ENCODE measurements at regions not wholly inside any gene's neighbourhood (a gene's known extent, or its start where the extent isn't known, plus 50 kb on each side); places are given as distances from the start of the nearest gene placed in this dataset.

DNA sequence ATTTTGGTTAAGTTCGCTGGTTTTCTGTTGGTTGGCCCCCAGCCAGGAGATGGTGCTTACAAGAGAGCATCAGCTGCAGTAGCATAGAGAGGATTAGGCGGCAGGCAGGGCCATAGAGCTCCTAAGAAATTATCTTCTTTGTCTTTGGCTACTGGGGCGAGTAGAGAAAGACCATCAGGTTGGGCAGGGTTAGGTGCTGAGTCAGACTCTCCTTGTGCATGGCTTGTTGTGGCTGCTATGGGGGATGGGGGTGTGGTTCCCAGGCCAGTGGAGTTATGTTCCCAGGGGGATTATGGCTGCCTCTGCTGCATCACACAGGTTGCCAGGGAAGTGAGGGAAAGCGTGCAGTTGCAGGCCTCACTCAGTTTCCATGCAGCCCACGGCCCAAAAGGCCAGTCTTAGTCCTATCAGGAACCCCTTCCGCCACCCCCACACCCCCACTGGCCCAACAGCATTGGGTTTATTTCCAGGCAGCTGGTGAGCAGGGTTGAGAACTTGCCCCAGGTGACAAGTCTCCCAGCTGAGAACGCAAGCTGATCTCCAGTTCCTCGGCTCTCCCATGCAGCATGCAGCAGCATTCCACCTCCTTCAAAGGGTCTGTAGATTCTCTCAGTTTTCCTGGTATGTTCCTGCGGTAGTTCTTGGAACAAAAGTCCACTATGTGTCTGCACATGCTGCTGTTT lies 243.7 kb downstream of the UTRN start:
- TF ChIP-seq YY1 (IDR thresholded peaks at IDR 0.05; ENCODE audit: low read depth) (0 out of 2 replicates have a peak, but pooled peaks have one; percentile 69), TCF12 (IDR thresholded peaks at IDR 0.05; ENCODE audit: low read depth) (peak; percentile 20; the same call in 1 of the 2 replicates), NFIC (IDR thresholded peaks at IDR 0.05) (peak; percentile 83), MAX (IDR thresholded peaks at IDR 0.05) (no peak), TAF1 (IDR thresholded peaks at IDR 0.05; ENCODE audit: low read depth) (no peak), CEBPB (IDR thresholded peaks at IDR 0.05) (no peak), EP300 (IDR thresholded peaks at IDR 0.05; ENCODE audit: borderline replicate concordance) (peak; percentile 33; the same call in 1 of the 2 replicates), TEAD4 (IDR thresholded peaks at IDR 0.05) (0 out of 2 replicates have a peak, but pooled peaks have one; percentile 18)
- TF ChIP-seq, protein P1, sequence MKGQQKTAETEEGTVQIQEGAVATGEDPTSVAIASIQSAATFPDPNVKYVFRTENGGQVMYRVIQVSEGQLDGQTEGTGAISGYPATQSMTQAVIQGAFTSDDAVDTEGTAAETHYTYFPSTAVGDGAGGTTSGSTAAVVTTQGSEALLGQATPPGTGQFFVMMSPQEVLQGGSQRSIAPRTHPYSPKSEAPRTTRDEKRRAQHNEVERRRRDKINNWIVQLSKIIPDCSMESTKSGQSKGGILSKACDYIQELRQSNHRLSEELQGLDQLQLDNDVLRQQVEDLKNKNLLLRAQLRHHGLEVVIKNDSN (IDR thresholded peaks at IDR 0.05): no peak

DNA sequence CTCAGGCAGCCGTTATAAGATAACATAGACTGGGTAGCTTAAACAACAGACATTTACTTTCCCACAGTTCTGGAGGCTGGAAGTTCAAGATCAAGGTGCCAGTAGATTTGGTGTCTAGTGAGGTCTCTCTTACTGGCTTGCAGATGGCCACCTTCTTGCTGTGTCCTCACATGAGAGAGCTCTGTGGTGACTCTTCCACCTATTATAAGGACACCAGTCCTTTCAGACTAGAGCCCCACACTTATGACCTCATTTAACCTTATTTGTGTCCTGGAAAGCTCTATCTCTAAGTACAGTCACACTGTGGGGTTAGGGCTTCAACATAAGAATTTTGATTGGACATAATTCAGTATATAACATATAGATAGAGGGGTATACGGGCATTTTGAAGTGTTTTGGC lies 245.0 kb downstream of the UTRN start:
- TF ChIP-seq CREB1 (IDR thresholded peaks at IDR 0.05; ENCODE audit: low read depth) (no peak), MAX (IDR thresholded peaks at IDR 0.05) (no peak), NFIC (IDR thresholded peaks at IDR 0.05) (no peak), EGR1 (IDR thresholded peaks at IDR 0.05) (no peak), TCF12 (IDR thresholded peaks at IDR 0.05; ENCODE audit: low read depth) (no peak), CEBPB (IDR thresholded peaks at IDR 0.05) (no peak), REST (IDR thresholded peaks at IDR 0.05; ENCODE audit: low read depth) (no peak), RAD21 (IDR thresholded peaks at IDR 0.05; ENCODE audit: low read depth) (no peak), TEAD4 (IDR thresholded peaks at IDR 0.05) (no peak), ZBTB7A (IDR thresholded peaks at IDR 0.05; ENCODE audit: low read depth) (no peak), TAF1 (IDR thresholded peaks at IDR 0.05; ENCODE audit: low read depth) (no peak)

GRCh38 chr6:144534180-144534579 lies 249.0 kb downstream of the UTRN start:
- no peak for TF ChIP-seq MAX (IDR thresholded peaks at IDR 0.05)
- no peak for TF ChIP-seq FOXM1 (IDR thresholded peaks at IDR 0.05; ENCODE audit: borderline replicate concordance, low read depth)

- TF ChIP-seq RAD21 (IDR thresholded peaks at IDR 0.05; ENCODE audit: low read depth): no peak
- no peak for TF ChIP-seq FOXM1 (IDR thresholded peaks at IDR 0.05; ENCODE audit: borderline replicate concordance, low read depth)
- no peak for TF ChIP-seq MAX (IDR thresholded peaks at IDR 0.05)
- TF ChIP-seq, protein P1 (IDR thresholded peaks at IDR 0.05): no peak
- TF ChIP-seq TEAD4 (IDR thresholded peaks at IDR 0.05): no peak
- TF ChIP-seq YY1 (IDR thresholded peaks at IDR 0.05; ENCODE audit: low read depth): no peak
- TF ChIP-seq ZBTB7A (IDR thresholded peaks at IDR 0.05; ENCODE audit: low read depth): no peak
- no peak for TF ChIP-seq NFIC (IDR thresholded peaks at IDR 0.05)
- TF ChIP-seq TAF1 (IDR thresholded peaks at IDR 0.05; ENCODE audit: low read depth): no peak
- no peak for TF ChIP-seq CEBPB (IDR thresholded peaks at IDR 0.05)
- TF ChIP-seq EGR1 (IDR thresholded peaks at IDR 0.05): no peak
- TF ChIP-seq CREB1 (IDR thresholded peaks at IDR 0.05; ENCODE audit: low read depth): no peak
- no peak for TF ChIP-seq EP300 (IDR thresholded peaks at IDR 0.05; ENCODE audit: borderline replicate concordance)
- TF ChIP-seq TCF12 (IDR thresholded peaks at IDR 0.05; ENCODE audit: low read depth): no peak
- no peak for TF ChIP-seq REST (IDR thresholded peaks at IDR 0.05; ENCODE audit: low read depth)
Observed at GRCh38 chr6:144535630-144536029, 250.5 kb downstream of the UTRN start.

DNA sequence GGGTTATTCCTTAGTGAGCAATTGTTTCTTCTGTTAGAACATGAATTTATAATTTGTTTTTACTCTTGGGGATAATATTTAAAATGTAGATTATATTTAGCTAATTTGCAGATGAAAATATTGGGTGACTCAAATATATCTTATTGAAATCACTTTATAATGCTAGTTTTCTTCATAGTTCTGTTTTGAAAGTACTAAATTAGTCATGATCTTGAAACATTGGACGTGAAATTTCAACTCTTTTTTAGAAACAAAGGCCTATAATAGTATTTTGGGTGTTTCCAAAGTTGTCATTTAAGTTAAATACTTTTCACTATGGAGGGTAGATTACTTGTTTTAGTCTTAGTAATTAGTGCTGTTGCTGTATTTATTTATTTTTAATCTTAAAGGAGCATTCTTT lies 250.9 kb downstream of the UTRN start:
- no peak for TF ChIP-seq TAF1 (IDR thresholded peaks at IDR 0.05; ENCODE audit: low read depth)
- TF ChIP-seq ZBTB7A (IDR thresholded peaks at IDR 0.05; ENCODE audit: low read depth): no peak
- no peak for TF ChIP-seq TEAD4 (IDR thresholded peaks at IDR 0.05)
- no peak for TF ChIP-seq REST (IDR thresholded peaks at IDR 0.05; ENCODE audit: low read depth)
- TF ChIP-seq, protein P1 (IDR thresholded peaks at IDR 0.05): no peak
- TF ChIP-seq CEBPB (IDR thresholded peaks at IDR 0.05): no peak
- TF ChIP-seq TCF12 (IDR thresholded peaks at IDR 0.05; ENCODE audit: low read depth): no peak
- TF ChIP-seq CREB1 (IDR thresholded peaks at IDR 0.05; ENCODE audit: low read depth): no peak
- no peak for TF ChIP-seq RAD21 (IDR thresholded peaks at IDR 0.05; ENCODE audit: low read depth)
- TF ChIP-seq MAX (IDR thresholded peaks at IDR 0.05): no peak
